ENCODE measurements at regions not wholly inside any gene's neighbourhood (a gene's known extent, or its start where the extent isn't known, plus 50 kb on each side); places are given as distances from the start of the nearest gene placed in this dataset.

DNA sequence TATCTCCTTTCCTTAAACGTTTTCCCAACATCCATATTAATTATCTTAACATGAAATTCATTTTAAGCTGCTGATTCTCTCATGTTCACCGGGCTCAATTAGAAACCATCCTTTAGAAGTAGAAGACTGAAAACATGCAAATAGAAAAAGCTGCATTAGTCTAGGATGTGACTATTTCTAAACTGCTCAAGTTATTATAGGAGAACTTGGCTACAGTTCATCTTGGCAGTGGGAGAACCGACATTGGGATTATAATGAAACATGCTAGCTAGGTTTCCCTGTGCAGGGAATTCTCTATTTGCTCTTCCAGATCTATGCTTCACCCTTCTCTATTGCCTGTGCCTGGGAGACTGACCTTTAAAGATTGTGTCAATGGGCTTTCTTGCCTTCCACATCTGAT is 151.0 kb upstream of the PPARGC1A start:
- Histone ChIP-seq H3K9me2 (ENCODE audit: insufficient read depth, low read length) (no peaks in the 10 kb centered on the region), H3K4me2 (ENCODE audit: low read length) (no peak overlapping the region), H3K27ac (ENCODE audit: low read depth, low read length, poor library complexity, severe bottlenecking) (no peak overlapping the region), H4K20me1 (ENCODE audit: insufficient read depth, low read length) (no peaks in the 10 kb centered on the region), H2AFZ (ENCODE audit: low read length) (no peak overlapping the region), H3K79me2 (ENCODE audit: insufficient read depth, low read depth, low read length) (no peaks in the 10 kb centered on the region), H3K4me3 (ENCODE audit: low read depth, low read length, poor library complexity, severe bottlenecking) (no peak overlapping the region), H3K36me3 (ENCODE audit: insufficient read depth, low read length) (no peaks in the 10 kb centered on the region), H3K4me1 (ENCODE audit: insufficient read depth, low read length, poor library complexity, severe bottlenecking) (no peaks in the 10 kb centered on the region), H3K9me3 (ENCODE audit: low read length) (no peaks in the 10 kb centered on the region)
- CTCF ChIA-PET (ENCODE audit: unreplicated experiment), result no interaction called here
- intact Hi-C loops (cut with micrococcal nuclease; ENCODE audit: unreplicated experiment), result no loop called here
- TF ChIP-seq, protein P1, sequence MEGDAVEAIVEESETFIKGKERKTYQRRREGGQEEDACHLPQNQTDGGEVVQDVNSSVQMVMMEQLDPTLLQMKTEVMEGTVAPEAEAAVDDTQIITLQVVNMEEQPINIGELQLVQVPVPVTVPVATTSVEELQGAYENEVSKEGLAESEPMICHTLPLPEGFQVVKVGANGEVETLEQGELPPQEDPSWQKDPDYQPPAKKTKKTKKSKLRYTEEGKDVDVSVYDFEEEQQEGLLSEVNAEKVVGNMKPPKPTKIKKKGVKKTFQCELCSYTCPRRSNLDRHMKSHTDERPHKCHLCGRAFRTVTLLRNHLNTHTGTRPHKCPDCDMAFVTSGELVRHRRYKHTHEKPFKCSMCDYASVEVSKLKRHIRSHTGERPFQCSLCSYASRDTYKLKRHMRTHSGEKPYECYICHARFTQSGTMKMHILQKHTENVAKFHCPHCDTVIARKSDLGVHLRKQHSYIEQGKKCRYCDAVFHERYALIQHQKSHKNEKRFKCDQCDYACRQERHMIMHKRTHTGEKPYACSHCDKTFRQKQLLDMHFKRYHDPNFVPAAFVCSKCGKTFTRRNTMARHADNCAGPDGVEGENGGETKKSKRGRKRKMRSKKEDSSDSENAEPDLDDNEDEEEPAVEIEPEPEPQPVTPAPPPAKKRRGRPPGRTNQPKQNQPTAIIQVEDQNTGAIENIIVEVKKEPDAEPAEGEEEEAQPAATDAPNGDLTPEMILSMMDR (conservative IDR thresholded peaks at IDR 0.05; ENCODE audit: low read length), result no peak
- DNase-seq (ENCODE audit: low spot score), result no peak
- POLR2A ChIA-PET, result no interaction called here
- no TSS peak for BruUV-seq (replicated peaks)

DNA sequence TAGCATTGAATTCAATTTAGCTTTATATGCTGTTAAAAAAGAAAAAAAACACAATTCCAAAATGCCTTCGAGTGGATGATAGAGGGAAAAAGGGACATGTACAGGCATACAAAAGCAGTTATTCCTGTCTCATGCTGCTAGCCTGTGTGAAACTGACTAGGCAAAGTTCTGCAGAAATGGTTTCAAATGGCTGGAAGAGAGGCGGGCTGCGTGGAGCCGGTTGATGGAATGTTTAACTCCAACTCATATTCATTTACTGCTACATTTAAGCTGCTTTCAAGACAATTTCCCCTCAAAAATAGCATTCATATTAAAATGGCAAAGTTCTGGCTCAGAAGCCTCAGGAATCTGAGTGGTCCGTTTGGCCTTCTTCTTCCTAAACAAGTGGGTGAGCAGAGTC is 143.8 kb upstream of the PPARGC1A start:
- Histone ChIP-seq H3K4me2 (ENCODE audit: low read length) (no peak overlapping the region), H4K20me1 (ENCODE audit: insufficient read depth, low read length) (no peaks in the 10 kb centered on the region), H2AFZ (ENCODE audit: low read length) (no peak overlapping the region), H3K4me1 (ENCODE audit: insufficient read depth, low read length, poor library complexity, severe bottlenecking) (no peaks in the 10 kb centered on the region), H3K4me3 (ENCODE audit: low read depth, low read length, poor library complexity, severe bottlenecking) (no peak overlapping the region), H3K9me3 (ENCODE audit: low read length) (no peaks in the 10 kb centered on the region), H3K9me2 (ENCODE audit: insufficient read depth, low read length) (no peaks in the 10 kb centered on the region), H3K36me3 (ENCODE audit: insufficient read depth, low read length) (no peaks in the 10 kb centered on the region), H3K27ac (ENCODE audit: low read depth, low read length, poor library complexity, severe bottlenecking) (no peak overlapping the region), H3K79me2 (ENCODE audit: insufficient read depth, low read depth, low read length) (no peaks in the 10 kb centered on the region)
- no TSS peak for BruUV-seq (replicated peaks)
- TF ChIP-seq EZH2phosphoT487 (IDR thresholded peaks at IDR 0.05; ENCODE audit: borderline replicate concordance, low read depth, low read length), result no peak
- TF ChIP-seq, protein P1 (conservative IDR thresholded peaks at IDR 0.05; ENCODE audit: low read length), result no peak
- intact Hi-C loops (cut with micrococcal nuclease; ENCODE audit: unreplicated experiment), result loop anchor here (5.0 kb wide), 1 partner anchor 61 kb away; no protein-coding TSS in a partner anchor
- ChIA-PET POLR2A (interaction anchor here (1.0 to 1.4 kb wide), 4 partner anchors 10 to 159 kb away, joined by 3 read pairs; no protein-coding TSS in a partner anchor), CTCF (ENCODE audit: unreplicated experiment) (no interaction called here)
- no peak for DNase-seq (ENCODE audit: low spot score)

DNA sequence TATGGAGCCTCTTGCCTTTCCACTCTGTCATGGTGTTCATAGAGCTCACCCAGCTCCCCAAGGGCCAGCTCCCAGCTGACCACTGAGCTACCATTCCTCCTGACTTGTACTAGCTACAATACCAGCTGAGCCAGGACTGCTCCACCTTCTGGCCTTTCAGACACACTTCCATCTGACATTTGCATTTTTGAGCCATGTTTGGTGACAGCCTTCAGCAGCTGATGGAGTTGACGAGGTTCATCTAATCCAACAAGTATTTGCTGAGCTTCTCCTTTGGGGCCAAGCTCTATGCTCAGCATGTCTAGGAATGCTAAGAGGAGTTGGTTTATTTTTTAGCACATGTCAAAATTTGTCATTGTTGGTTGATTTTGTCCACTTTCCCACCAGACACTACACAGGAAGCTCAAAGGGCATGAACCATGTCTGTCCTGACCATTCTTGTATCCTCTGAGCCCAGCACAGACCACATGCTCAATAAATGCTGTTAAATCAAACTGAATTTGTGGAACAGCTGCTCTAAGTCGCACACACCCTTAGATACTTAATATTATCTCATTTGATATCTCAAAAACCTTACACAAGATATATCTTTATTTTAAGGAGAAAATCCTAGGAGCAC is 142.6 kb upstream of the PPARGC1A start:
- Histone ChIP-seq H3K4me3 (ENCODE audit: low read depth, low read length, poor library complexity, severe bottlenecking) (no peak overlapping the region), H3K9me2 (ENCODE audit: insufficient read depth, low read length) (no peaks in the 10 kb centered on the region), H2AFZ (ENCODE audit: low read length) (no peak overlapping the region), H4K20me1 (ENCODE audit: insufficient read depth, low read length) (no peaks in the 10 kb centered on the region), H3K36me3 (ENCODE audit: insufficient read depth, low read length) (no peaks in the 10 kb centered on the region), H3K9me3 (ENCODE audit: low read length) (no peaks in the 10 kb centered on the region), H3K27ac (ENCODE audit: low read depth, low read length, poor library complexity, severe bottlenecking) (no peak overlapping the region), H3K79me2 (ENCODE audit: insufficient read depth, low read depth, low read length) (no peaks in the 10 kb centered on the region), H3K4me2 (ENCODE audit: low read length) (no peak overlapping the region), H3K4me1 (ENCODE audit: insufficient read depth, low read length, poor library complexity, severe bottlenecking) (no peaks in the 10 kb centered on the region)
- intact Hi-C loops (cut with micrococcal nuclease; ENCODE audit: unreplicated experiment), result loop anchor here (5.0 kb wide), 1 partner anchor 60 kb away; no protein-coding TSS in a partner anchor
- peak; percentile 10 for DNase-seq (ENCODE audit: low spot score)
- TF ChIP-seq, protein P1 (conservative IDR thresholded peaks at IDR 0.05; ENCODE audit: low read length), result peak; percentile 57
- TF ChIP-seq EZH2phosphoT487 (IDR thresholded peaks at IDR 0.05; ENCODE audit: borderline replicate concordance, low read depth, low read length), result no peak
- POLR2A ChIA-PET, result interaction anchor here (0.8 to 1.3 kb wide), 5 partner anchors 11 to 166 kb away, joined by 3 to 4 read pairs (median 3); no protein-coding TSS in a partner anchor
- CTCF ChIA-PET (ENCODE audit: unreplicated experiment), result interaction anchor here (0.9 to 1.2 kb wide), 3 partner anchors 17 to 39 kb away, joined by 3 read pairs; no protein-coding TSS in a partner anchor
- BruUV-seq (replicated peaks), result no TSS peak
